Esophagus squamous epithelium (tissue), 5 donors: ENCODE measurements at regions not wholly inside any gene's neighbourhood (a gene's known extent, or its start where the extent isn't known, plus 50 kb on each side); places are given as distances from the start of the nearest gene placed in this dataset.
"Not testable (repeated sequence)": the region's sequence is repeated elsewhere in the genome, so short reads cannot be mapped to it uniquely, and the experiment has no call there.

Experiments
- DNase-seq: peaks from one replicate; lab custom pipeline; 2025; lab: John Stamatoyannopoulos, UW
- H3K27ac ChIP-seq, 4 donors: fragments of 200-600 bp; sonication (generic); one replicate each; pipeline ENCODE4 v1.5.1; 2016 to 2019; ENCODE audit warnings: mild to moderate bottlenecking in 1 of 4
- H3K27me3 ChIP-seq, 4 donors: fragments of 200-600 bp; sonication (generic); 1 replicate in 3 of 4; 2 replicates in 1 of 4; pipeline versions ENCODE4 v1.5.1 to v1.6.0; 2017 to 2021; ENCODE audit warnings: antibody characterized with exemption in 1 of 4
- H3K36me3 ChIP-seq, 3 donors: fragments of 200-600 bp; sonication (generic); one replicate each; pipeline ENCODE4 v1.5.1; 2016 to 2019
- H3K4me1 ChIP-seq, 3 donors: fragments of 200-600 bp; sonication (generic); one replicate each; pipeline ENCODE4 v1.5.1; 2017 to 2019
- H3K4me3 ChIP-seq, 4 donors: fragments of 200-600 bp; sonication (generic); 1 replicate in 3 of 4; 2 replicates in 1 of 4; pipeline ENCODE4 v1.5.1; 2016 to 2019; ENCODE audit warnings: mild to moderate bottlenecking in 2 of 4, moderate library complexity in 1 of 4
- H3K9me3 ChIP-seq, 3 donors: fragments of 200-600 bp; sonication (generic); one replicate each; pipeline ENCODE4 v1.5.1; 2016 to 2019
- CTCF ChIP-seq, 6 experiments: fragments of 450-650 bp in 4 of 6; fragments of 200-600 bp in 2 of 6; sonication (generic) in 2 of 6; IDR thresholded peaks; one replicate each; pipeline ENCODE4 v1.5.1; 2016 to 2019; ENCODE audit warnings: antibody characterized with exemption in 6 of 6, mild to moderate bottlenecking in 4 of 6, moderate library complexity in 4 of 6
- POLR2A ChIP-seq, 4 donors: fragments of 450-650 bp; IDR thresholded peaks; one replicate each; pipeline ENCODE4 v1.6.1; 2017; ENCODE audit warnings: antibody characterized with exemption in 4 of 4, mild to moderate bottlenecking in 4 of 4, moderate library complexity in 3 of 4
- WGBS, 2 donors: methylation state at CpG; one replicate each; pipeline ENCODE4 v1.1.5; 2018; 5-methylcytosine and 5-hydroxymethylcytosine counted together
- intact Hi-C: fragments of 100-400 bp; cut with DNase I; formaldehyde crosslinking; loops from one replicate; pipeline ENCODE4 v1.15.0; 2022
- donor health status: DM: yes; HTN: yes; CAD: no.

- Histone ChIP-seq H3K27ac (no peak overlapping the region), H3K27me3 (peaks cover 0 to 10% (median 0%) of the 10 kb centered on the region in 4 donors), H3K36me3 (no peaks in the 10 kb centered on the region), H3K4me3 (no peak overlapping the region), H3K4me1 (no peaks in the 10 kb centered on the region), H3K9me3 (no peaks in the 10 kb centered on the region)
- WGBS, 2 donors, result 80 to 86% methylated on average over 1 of the region's 1 CpG
- no peak for DNase-seq
- intact Hi-C loops, result no loop called here
- no peak for TF ChIP-seq CTCF (IDR thresholded peaks at IDR 0.05)
- no peak for TF ChIP-seq POLR2A (IDR thresholded peaks at IDR 0.05)
These were observed 139.1 kb upstream of the ARG1 start for GRCh38 chr6:131433927-131434326.

- no peaks in the 10 kb centered on the region for H3K4me1 ChIP-seq
- H3K36me3 ChIP-seq, result no peaks in the 10 kb centered on the region
- intact Hi-C loops, result no loop called here
- WGBS, 2 donors, result 71 to 89% methylated on average over 1 of the region's 1 CpG
- peaks cover 0 to 8% (median 0%) of the 10 kb centered on the region in 4 donors for H3K27me3 ChIP-seq
- DNase-seq, result no peak
- no peak overlapping the region for H3K27ac ChIP-seq
- no peak overlapping the region for H3K4me3 ChIP-seq
- TF ChIP-seq POLR2A (IDR thresholded peaks at IDR 0.05), result no peak
- TF ChIP-seq CTCF (IDR thresholded peaks at IDR 0.05), result no peak
- no peaks in the 10 kb centered on the region for H3K9me3 ChIP-seq
These were observed 136.7 kb upstream of the ARG1 start for GRCh38 chr6:131436358-131436757.

DNA sequence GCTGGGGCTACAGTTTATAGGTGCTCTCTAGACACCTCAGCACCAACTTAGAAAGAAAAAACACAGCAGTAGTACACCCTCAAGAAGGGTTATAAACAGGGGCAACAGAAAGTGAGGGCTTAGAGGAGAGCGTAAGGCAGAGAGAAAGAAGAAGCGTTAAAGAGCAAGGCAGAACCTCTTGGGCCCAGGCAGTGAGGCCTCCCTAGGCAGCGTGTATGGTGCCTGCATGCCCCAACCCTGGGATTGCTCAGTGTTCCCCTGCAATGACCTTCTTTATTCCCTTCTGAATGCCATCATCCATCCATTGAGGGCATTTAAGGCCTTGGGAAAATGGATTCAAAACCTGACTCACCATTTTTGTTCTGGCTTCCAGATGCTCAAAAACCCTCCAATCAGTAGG lies 130.0 kb upstream of the ARG1 start:
- no peak for DNase-seq
- Histone ChIP-seq H3K4me1 (no peaks in the 10 kb centered on the region), H3K27me3 (no peaks in the 10 kb centered on the region), H3K9me3 (no peaks in the 10 kb centered on the region), H3K36me3 (no peaks in the 10 kb centered on the region), H3K27ac (no peak overlapping the region), H3K4me3 (no peak overlapping the region)
- intact Hi-C loops, result no loop called here
- 83 to 95% methylated on average over 3 of the region's 3 CpGs for WGBS, 2 donors
- TF ChIP-seq CTCF (IDR thresholded peaks at IDR 0.05), result no peak
- TF ChIP-seq POLR2A (IDR thresholded peaks at IDR 0.05), result no peak

DNA sequence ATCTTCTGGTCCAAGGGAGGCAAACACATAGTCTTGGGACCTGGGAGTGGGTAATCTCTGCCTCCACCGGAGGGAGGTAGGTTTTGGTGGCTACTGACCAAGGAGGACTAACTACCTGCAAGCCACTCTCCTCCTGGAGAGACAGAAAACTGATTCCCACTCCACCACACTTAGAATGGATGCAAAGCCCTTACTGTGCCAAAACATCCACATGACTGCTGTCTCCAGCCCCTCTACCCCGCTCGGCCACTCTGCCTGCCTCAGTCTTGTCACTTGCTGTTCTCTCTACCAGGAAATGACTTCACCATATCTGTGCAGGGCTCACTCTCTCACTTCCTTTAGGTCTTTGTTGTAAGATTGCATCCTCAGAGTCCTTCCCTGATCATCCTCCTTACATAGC lies 129.5 kb upstream of the ARG1 start:
- Histone ChIP-seq H3K4me1 (no peaks in the 10 kb centered on the region), H3K27me3 (no peaks in the 10 kb centered on the region), H3K4me3 (no peak overlapping the region), H3K9me3 (no peaks in the 10 kb centered on the region), H3K36me3 (no peaks in the 10 kb centered on the region), H3K27ac (no peak overlapping the region)
- TF ChIP-seq POLR2A (IDR thresholded peaks at IDR 0.05) (no peak), CTCF (IDR thresholded peaks at IDR 0.05) (no peak)
- 51 to 84% methylated on average over 3 of the region's 3 CpGs for WGBS, 2 donors
- no peak for DNase-seq
- intact Hi-C loops, result no loop called here

GRCh38 chr6:131445356-131445755 lies 127.7 kb upstream of the ARG1 start:
- DNase-seq, intact Hi-C loops, H3K4me3 ChIP-seq, H3K27me3 ChIP-seq, H3K27ac ChIP-seq, H3K36me3 ChIP-seq, H3K4me1 ChIP-seq, H3K9me3 ChIP-seq: not testable (repeated sequence)

DNA sequence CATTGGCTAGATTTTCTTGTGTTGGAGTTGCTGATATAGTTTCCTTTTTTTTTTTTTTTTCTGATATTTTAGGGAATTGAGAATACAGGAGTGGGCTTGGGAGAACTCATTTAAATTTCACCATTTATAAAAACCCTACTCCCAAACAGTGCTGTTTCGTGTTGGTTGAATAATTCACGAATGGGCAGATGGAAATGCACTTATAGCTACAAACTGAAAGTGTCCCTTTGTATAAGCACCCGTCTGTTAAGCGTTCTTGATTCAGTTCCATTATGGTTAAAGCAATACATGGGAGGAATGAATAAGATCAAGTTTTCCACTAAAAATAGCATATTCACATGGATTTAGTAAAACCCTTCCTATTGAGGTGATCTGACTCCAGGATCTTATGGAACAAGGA lies 122.2 kb upstream of the ARG1 start:
- H3K9me3 ChIP-seq, result no peaks in the 10 kb centered on the region
- H3K4me3 ChIP-seq, result no peak overlapping the region
- DNase-seq, result no peak
- TF ChIP-seq CTCF (IDR thresholded peaks at IDR 0.05), result no peak
- TF ChIP-seq POLR2A (IDR thresholded peaks at IDR 0.05), result no peak
- intact Hi-C loops, result no loop called here
- 84 to 92% methylated on average over 4 of the region's 4 CpGs for WGBS, 2 donors
- H3K27me3 ChIP-seq, result no peaks in the 10 kb centered on the region
- no peak overlapping the region for H3K27ac ChIP-seq
- H3K4me1 ChIP-seq, result no peaks in the 10 kb centered on the region
- no peaks in the 10 kb centered on the region for H3K36me3 ChIP-seq
